ENCODE measurements at regions not wholly inside any gene's neighbourhood (a gene's known extent, or its start where the extent isn't known, plus 50 kb on each side); places are given as distances from the start of the nearest gene placed in this dataset.

DNA sequence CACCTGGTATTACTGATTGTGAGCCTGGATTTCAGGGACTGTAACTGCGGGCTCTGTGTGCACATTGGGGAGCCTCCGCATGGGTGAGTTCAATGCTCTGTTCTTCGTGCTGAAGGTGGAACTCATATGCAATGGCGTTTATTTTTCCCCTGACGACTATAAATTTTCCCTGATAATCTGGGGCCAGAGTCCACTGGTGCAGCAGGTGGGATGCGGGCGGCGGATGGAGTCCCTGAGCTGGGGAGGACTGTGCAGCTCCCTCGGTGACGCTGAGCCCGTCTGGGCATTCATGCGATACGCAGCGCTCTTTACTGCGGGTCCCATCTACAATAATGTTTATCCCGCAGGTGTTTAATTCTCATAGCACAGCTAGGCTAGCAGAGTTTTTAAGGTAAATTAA, 181.6 kb upstream of the ALKAL2 start:
- DNase-seq (ENCODE audit: low read depth in 1 of 2, low spot score in 2 of 2), result no peak
- WGBS, 2 experiments (ENCODE audit: extremely low coverage in 1 of 2, insufficient coverage in 1 of 2, insufficient read length in 1 of 2, insufficient replicate concordance in 2 of 2, low coverage in 1 of 2, low lambda C conversion rate in 2 of 2, missing lambda C conversion rate in 1 of 2), result 91% methylated on average over 16 of the region's 16 CpGs; no CpG with 5 or more reads in 1 of the 2 experiments
- Histone ChIP-seq H3K36me3 (ENCODE audit: control insufficient read depth in 2 of 4, insufficient read depth in 4 of 4, low read length in 3 of 4) (no peaks in the 10 kb centered on the region), H3K56ac (replicated peaks; ENCODE audit: insufficient read length, low read depth, low read length) (no peak overlapping the region), H3K4me3 (ENCODE audit: extremely low read depth in 1 of 4, insufficient read depth in 2 of 4, low read depth in 3 of 4, low read length in 4 of 4) (no peak overlapping the region), H2AFZ (ENCODE audit: low read length) (no peak overlapping the region), H3K23ac (ENCODE audit: insufficient read length) (no peak overlapping the region), H3K4me2 (ENCODE audit: insufficient read depth in 1 of 2, low read depth in 2 of 2, low read length in 2 of 2) (no peak overlapping the region; a peak in 1 of 4 replicates), H4K5ac (ENCODE audit: insufficient read length, low read depth, low read length) (no peak overlapping the region), H4K91ac (replicated peaks; ENCODE audit: insufficient read length, low read length) (no peak overlapping the region), H3K27me3 (replicated peaks in 1 of 4; ENCODE audit: control insufficient read depth in 3 of 4, extremely low read depth in 1 of 4, insufficient read depth in 3 of 4, low read length in 3 of 4) (peaks cover 8 to 34% (median 31%) of the 10 kb centered on the region in 4 experiments), H3K4me1 (replicated peaks in 1 of 4; ENCODE audit: control insufficient read depth in 3 of 4, insufficient read depth in 4 of 4, low read length in 3 of 4) (peaks cover 0 to 3% (median 1%) of the 10 kb centered on the region in 4 experiments; a peak in 3 of 7 replicates), H3K9ac (replicated peaks in 1 of 4; ENCODE audit: extremely low read depth in 1 of 4, low read depth in 3 of 4, low read length in 3 of 4) (no peak overlapping the region), H2BK5ac (ENCODE audit: low read depth, low read length) (no peak overlapping the region), H3K79me1 (ENCODE audit: low read depth, low read length) (no peaks in the 10 kb centered on the region), H2BK15ac (ENCODE audit: low read length) (no peak overlapping the region), H3K4ac (replicated peaks; ENCODE audit: insufficient read length, low read depth, low read length) (no peak overlapping the region), H2AK5ac (ENCODE audit: low read depth, low read length) (no peak overlapping the region), H2BK120ac (replicated peaks; ENCODE audit: low read depth, low read length) (no peak overlapping the region), H2BK12ac (ENCODE audit: low read depth, low read length) (no peak overlapping the region), H3K79me2 (ENCODE audit: control insufficient read depth in 1 of 2, insufficient read depth in 2 of 2, low read length in 2 of 2) (no peaks in the 10 kb centered on the region), H3K18ac (ENCODE audit: extremely low read depth, low read length) (no peak overlapping the region), H4K8ac (ENCODE audit: extremely low read depth, insufficient read depth, low read length) (no peak overlapping the region), H4K20me1 (replicated peaks in 1 of 2; ENCODE audit: control insufficient read depth in 1 of 2, insufficient read depth in 2 of 2, low read length in 2 of 2) (no peaks in the 10 kb centered on the region), H3K23me2 (ENCODE audit: low read depth, low read length) (peaks cover 6% of the 10 kb centered on the region; the same call in 1 of the 2 replicates), H3K14ac (ENCODE audit: insufficient read length) (no peak overlapping the region), H2BK20ac (ENCODE audit: low read length) (no peak overlapping the region), H3K27ac (ENCODE audit: low read depth, low read length) (no peak overlapping the region), H3K9me3 (ENCODE audit: insufficient read depth in 2 of 2, low read depth in 1 of 2, low read length in 1 of 2) (no peaks in the 10 kb centered on the region)
- POLR2A ChIA-PET (ENCODE audit: partially characterized antibody), result no interaction called here
- TF ChIP-seq POLR2A (IDR thresholded peaks at IDR 0.05; ENCODE audit: control extremely low read depth in 1 of 2, low read depth in 2 of 2, low read length in 2 of 2) (no peak), POLR2AphosphoS5 (IDR thresholded peaks at IDR 0.05; ENCODE audit: low read depth, low read length) (no peak)
- FAIRE-seq, result no peak
- CTCF ChIA-PET (ENCODE audit: partially characterized antibody), result interaction anchor here (1.4 to 1.7 kb wide), 2 partner anchors 10 to 32 kb away, joined by 4 to 8 read pairs; no protein-coding TSS in a partner anchor
